Mesendoderm (in vitro differentiated cells): ENCODE measurements at regions not wholly inside any gene's neighbourhood (a gene's known extent, or its start where the extent isn't known, plus 50 kb on each side); places are given as distances from the start of the nearest gene placed in this dataset.

Experiments
- DNase-seq: peaks from one replicate; pipeline ENCODE4 v3.0.0; 2013
- H2AK5ac ChIP-seq: 2 replicates; pipeline ENCODE4 v1.6.1; 2013; ENCODE audit warnings: low read length, inconsistent platforms
- H2BK120ac ChIP-seq: 2 replicates; pipeline ENCODE4 v1.6.1; 2013; ENCODE audit warnings: low read depth, mild to moderate bottlenecking, low read length, moderate library complexity, mixed read lengths
- H2BK15ac ChIP-seq: replicated peaks from 2 replicates; pipeline ENCODE4 v1.6.1; 2013; ENCODE audit warnings: low read depth, mild to moderate bottlenecking, moderate library complexity
- H2BK5ac ChIP-seq: 2 replicates; pipeline ENCODE4 v1.6.1; 2013; ENCODE audit warnings: low read length, inconsistent platforms
- H3K18ac ChIP-seq: 2 replicates; pipeline ENCODE4 v1.6.1; 2013; ENCODE audit warnings: mild to moderate bottlenecking, low read length, mixed read lengths
- H3K23ac ChIP-seq: one replicate; pipeline ENCODE4 v1.6.1; 2013; ENCODE audit warnings: low read length
- H3K27ac ChIP-seq: 2 replicates; pipeline ENCODE4 v1.5.1; 2013; ENCODE audit warnings: low read depth, mild to moderate bottlenecking, inconsistent platforms, low read length, moderate library complexity
- H3K27me3 ChIP-seq: 2 replicates; pipeline ENCODE4 v1.6.1; 2013; ENCODE audit warnings: low read length, control low read depth, mild to moderate bottlenecking, inconsistent platforms; ENCODE audit not compliant: insufficient read depth, poor library complexity
- H3K36me3 ChIP-seq: 2 replicates; pipeline ENCODE4 v1.6.1; 2013; ENCODE audit warnings: low read length, inconsistent platforms; ENCODE audit not compliant: control insufficient read depth, insufficient read depth
- H3K4ac ChIP-seq: one replicate; pipeline ENCODE4 v1.6.1; 2013; ENCODE audit warnings: low read depth, mild to moderate bottlenecking, low read length, moderate library complexity
- H3K4me1 ChIP-seq: 2 replicates; pipeline ENCODE4 v1.6.1; 2013; ENCODE audit warnings: low read depth, low read length, inconsistent platforms; ENCODE audit not compliant: control insufficient read depth
- H3K4me2 ChIP-seq: 2 replicates; pipeline ENCODE4 v1.6.1; 2013; ENCODE audit warnings: low read length
- H3K4me3 ChIP-seq: 2 replicates; pipeline ENCODE4 v1.5.1; 2013; ENCODE audit warnings: mild to moderate bottlenecking, low read length
- H3K56ac ChIP-seq: one replicate; pipeline ENCODE4 v1.6.1; 2013; ENCODE audit warnings: low read length
- H3K79me1 ChIP-seq: 2 replicates; pipeline ENCODE4 v1.6.1; 2013; ENCODE audit warnings: low read length, inconsistent platforms
- H3K79me2 ChIP-seq: 2 replicates; pipeline ENCODE4 v1.6.1; 2013; ENCODE audit warnings: mild to moderate bottlenecking, low read length; ENCODE audit not compliant: control insufficient read depth, insufficient read depth
- H3K9ac ChIP-seq: 2 replicates; pipeline ENCODE4 v1.6.1; 2013; ENCODE audit warnings: low read length, inconsistent platforms
- H4K5ac ChIP-seq: one replicate; pipeline ENCODE4 v1.6.1; 2013; ENCODE audit warnings: low read length
- H4K8ac ChIP-seq: one replicate; pipeline ENCODE4 v1.6.1; 2013; ENCODE audit warnings: low read depth, mild to moderate bottlenecking, control low read depth, low read length, moderate library complexity
- WGBS: extraction: QIAGEN DNeasy Blood & Tissue Kit; methylation state at CpG from one replicate; pipeline ENCODE4 v1.1.7; 2013; ENCODE audit warnings: low lambda C conversion rate, missing lambda C conversion rate; ENCODE audit not compliant: insufficient coverage; ENCODE audit errors: extremely low coverage; 5-methylcytosine and 5-hydroxymethylcytosine counted together

DNA sequence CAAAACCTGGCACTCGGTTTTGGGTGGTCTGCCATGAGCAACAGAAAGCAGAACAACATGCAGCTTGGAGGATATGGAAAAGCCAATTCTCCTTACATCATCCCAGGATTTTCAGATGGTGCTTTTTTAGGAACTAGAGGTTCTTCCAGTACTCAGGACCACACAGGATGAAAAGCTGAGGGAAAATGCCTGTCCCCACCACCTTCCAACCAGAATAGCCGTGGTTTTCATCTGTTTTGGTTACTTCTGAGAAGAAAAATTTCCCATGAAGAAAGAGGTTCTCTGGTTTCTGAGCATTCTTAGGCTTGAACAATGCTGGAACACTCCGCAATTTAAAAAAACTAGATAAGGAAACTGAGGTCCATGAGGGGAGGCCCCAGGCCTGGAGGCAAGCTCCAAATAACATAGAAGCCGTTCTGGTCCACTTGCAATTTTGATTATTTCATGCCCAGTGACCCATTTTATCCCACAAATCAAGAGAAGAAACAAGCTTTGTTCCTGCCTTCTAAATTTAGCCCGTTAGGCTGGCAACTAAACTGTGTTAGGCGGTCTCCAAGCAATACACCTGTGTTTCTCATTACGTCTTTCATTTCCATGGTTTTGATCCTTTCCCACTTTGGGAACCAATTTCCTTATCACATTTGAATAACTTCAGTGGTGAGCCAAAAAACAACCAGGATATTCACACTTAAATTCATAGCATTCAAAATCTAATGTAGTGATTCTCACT is 79.2 kb upstream of the SPIN1 start:
- H3K79me2 ChIP-seq, result no peaks in the 10 kb centered on the region
- no peaks in the 10 kb centered on the region for H3K79me1 ChIP-seq
- H3K4ac ChIP-seq, result no peak overlapping the region
- H2AK5ac ChIP-seq, result no peak overlapping the region
- H3K4me2 ChIP-seq, result no peak overlapping the region
- DNase-seq, result no peak
- H2BK120ac ChIP-seq, result no peak overlapping the region
- H4K5ac ChIP-seq, result no peak overlapping the region
- H2BK15ac ChIP-seq, result no peak overlapping the region
- H2BK5ac ChIP-seq, result no peak overlapping the region
- H3K27ac ChIP-seq, result no peak overlapping the region
- no CpG with 5 or more reads among the region's 7 CpGs for whole genome bisulfite sequencing
- H3K18ac ChIP-seq, result no peak overlapping the region
- no peaks in the 10 kb centered on the region for H3K27me3 ChIP-seq
- no peak overlapping the region for H3K4me3 ChIP-seq
- H3K36me3 ChIP-seq, result no peaks in the 10 kb centered on the region
- no peak overlapping the region for H3K56ac ChIP-seq
- no peak overlapping the region for H4K8ac ChIP-seq
- no peak overlapping the region for H3K9ac ChIP-seq
- H3K4me1 ChIP-seq, result peaks cover 2% of the 10 kb centered on the region
- H3K23ac ChIP-seq, result no peak overlapping the region

DNA sequence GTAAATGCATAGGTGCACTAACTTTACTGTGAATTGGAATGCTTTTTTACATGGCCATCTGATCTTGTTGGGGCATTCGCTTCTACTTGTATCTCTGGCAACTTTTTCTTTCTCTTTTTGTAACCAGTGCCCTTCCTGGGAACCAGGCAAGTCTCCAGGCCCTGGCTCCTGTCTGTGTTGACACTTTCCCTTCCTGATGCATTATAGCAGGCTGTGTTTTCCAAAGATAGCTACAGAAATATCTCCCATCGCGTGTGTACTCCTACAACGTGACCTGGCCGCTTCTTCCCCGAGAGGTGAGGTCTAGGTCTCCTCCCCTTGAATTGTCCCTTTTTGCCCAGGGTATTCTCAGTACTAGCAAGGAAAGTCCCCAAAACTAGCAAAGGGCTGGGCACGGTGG is 81.1 kb upstream of the SPIN1 start:
- Histone ChIP-seq H3K4me2 (no peak overlapping the region), H3K79me2 (no peaks in the 10 kb centered on the region), H3K9ac (no peak overlapping the region), H4K8ac (no peak overlapping the region), H4K5ac (no peak overlapping the region), H3K27ac (no peak overlapping the region), H2AK5ac (no peak overlapping the region), H2BK15ac (no peak overlapping the region), H3K27me3 (no peaks in the 10 kb centered on the region), H3K36me3 (no peaks in the 10 kb centered on the region), H3K18ac (no peak overlapping the region), H3K4ac (no peak overlapping the region), H3K4me1 (no peaks in the 10 kb centered on the region), H3K79me1 (no peaks in the 10 kb centered on the region), H2BK5ac (no peak overlapping the region), H3K56ac (no peak overlapping the region), H3K23ac (no peak overlapping the region), H2BK120ac (no peak overlapping the region), H3K4me3 (no peak overlapping the region)
- DNase-seq, result no peak
- no CpG with 5 or more reads among the region's 7 CpGs for WGBS

DNA sequence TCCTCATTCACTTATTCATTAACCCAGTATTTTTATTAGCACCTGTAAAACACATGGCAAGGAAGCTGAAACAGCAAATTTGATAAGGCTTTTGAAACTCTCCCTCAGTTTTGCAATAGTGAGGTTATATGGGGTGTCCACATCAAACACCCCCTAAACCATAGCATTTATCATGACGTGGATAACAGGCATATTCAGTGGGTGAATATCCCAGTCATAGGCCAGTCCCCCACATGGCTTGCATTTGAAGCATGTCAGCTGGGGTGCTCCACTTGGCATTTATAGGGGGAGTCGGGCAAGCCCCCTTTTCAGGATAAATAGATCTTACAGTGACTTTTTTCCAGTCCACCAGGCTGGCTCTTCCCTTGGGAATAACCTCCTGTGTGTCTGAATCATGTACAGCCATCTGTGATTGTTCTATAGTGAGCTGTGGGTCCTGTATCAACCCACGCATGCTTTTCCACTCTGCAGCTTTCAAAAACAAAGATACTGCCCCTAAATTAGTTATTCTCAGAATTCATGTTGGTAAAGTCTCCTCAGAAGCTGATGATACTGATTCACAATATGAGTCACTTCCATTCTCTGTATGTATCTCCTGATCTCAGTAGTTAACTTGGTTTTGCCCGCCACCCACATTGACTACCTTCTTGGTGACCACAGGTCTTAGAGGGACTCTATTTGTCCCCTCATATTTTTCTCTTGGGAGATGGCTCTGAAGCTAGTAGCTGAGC is 84.4 kb upstream of the SPIN1 start:
- H3K23ac ChIP-seq, result no peak overlapping the region
- no peaks in the 10 kb centered on the region for H3K79me2 ChIP-seq
- no peak overlapping the region for H3K27ac ChIP-seq
- DNase-seq, result no peak
- no peaks in the 10 kb centered on the region for H3K27me3 ChIP-seq
- H3K4me2 ChIP-seq, result no peak overlapping the region
- WGBS, result no CpG with 5 or more reads among the region's 4 CpGs
- H3K18ac ChIP-seq, result no peak overlapping the region
- no peaks in the 10 kb centered on the region for H3K79me1 ChIP-seq
- no peak overlapping the region for H3K56ac ChIP-seq
- no peak overlapping the region for H2BK120ac ChIP-seq
- H4K8ac ChIP-seq, result no peak overlapping the region
- no peak overlapping the region for H3K9ac ChIP-seq
- H4K5ac ChIP-seq, result no peak overlapping the region
- no peaks in the 10 kb centered on the region for H3K4me1 ChIP-seq
- H3K4me3 ChIP-seq, result no peak overlapping the region
- H2BK15ac ChIP-seq, result no peak overlapping the region
- H2BK5ac ChIP-seq, result no peak overlapping the region
- H3K36me3 ChIP-seq, result no peaks in the 10 kb centered on the region
- no peak overlapping the region for H3K4ac ChIP-seq
- H2AK5ac ChIP-seq, result no peak overlapping the region

DNA sequence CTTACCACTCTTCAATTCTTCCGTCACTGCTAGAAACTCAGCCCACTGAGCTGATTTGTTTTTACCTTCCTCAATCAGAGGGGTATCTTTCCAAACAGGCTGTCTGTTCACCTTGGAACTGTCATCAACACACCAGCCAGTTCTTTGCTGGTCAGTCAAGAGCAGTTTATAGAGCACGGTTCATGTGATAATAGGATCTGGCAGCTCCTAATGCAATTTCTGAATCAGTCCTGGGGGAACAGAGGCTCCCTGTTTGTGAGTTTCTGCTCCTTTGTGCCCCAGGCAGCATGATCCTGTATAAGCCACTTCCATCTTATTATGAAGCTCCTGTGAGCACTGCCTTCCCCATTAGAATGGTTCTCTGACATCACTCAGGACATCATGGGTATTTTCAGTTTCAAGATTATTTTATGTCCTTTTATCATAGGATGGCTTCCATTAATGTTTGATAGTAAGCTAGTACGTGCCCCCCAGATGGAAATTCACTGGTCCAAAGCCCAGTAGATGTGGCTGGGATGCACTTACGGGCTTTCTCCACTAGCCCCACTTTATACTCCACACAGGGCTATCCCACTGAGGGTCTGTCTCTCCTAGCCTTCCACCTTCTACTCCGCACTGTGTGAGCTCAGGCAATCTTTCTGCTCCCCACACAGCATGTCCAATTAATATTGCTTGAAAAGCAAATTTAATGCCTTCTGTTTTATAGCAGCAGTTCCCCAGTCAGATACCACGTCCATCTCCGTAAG is 85.5 kb upstream of the SPIN1 start:
- Histone ChIP-seq H2AK5ac (no peak overlapping the region), H3K4me2 (no peak overlapping the region), H3K9ac (no peak overlapping the region), H2BK5ac (no peak overlapping the region), H2BK120ac (no peak overlapping the region), H3K79me1 (no peaks in the 10 kb centered on the region), H3K4me1 (no peaks in the 10 kb centered on the region), H3K18ac (no peak overlapping the region), H3K56ac (no peak overlapping the region), H3K27me3 (no peaks in the 10 kb centered on the region), H3K23ac (no peak overlapping the region), H2BK15ac (no peak overlapping the region), H3K36me3 (no peaks in the 10 kb centered on the region), H3K79me2 (no peaks in the 10 kb centered on the region), H3K4me3 (no peak overlapping the region), H4K8ac (no peak overlapping the region), H4K5ac (no peak overlapping the region), H3K4ac (no peak overlapping the region), H3K27ac (no peak overlapping the region)
- no CpG with 5 or more reads among the region's 7 CpGs for WGBS
- no peak for DNase-seq

DNA sequence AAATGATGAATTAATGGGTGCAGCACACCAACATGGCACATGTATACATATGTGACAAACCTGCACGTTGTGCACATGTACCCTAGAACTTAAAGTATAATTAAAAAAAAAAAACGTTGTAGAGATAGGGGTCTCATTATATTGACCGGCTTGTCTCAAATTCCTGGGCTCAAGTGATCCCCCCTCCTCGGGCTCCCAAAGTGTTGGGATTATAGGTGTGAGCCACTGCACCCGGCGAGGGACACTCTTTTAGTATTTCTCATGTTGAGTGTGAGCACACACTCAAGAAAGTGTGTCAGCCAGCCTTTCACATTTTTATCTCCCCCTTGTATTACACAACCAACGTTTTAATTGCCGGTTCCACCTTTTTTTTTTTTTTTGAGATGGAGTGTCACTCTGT is 87.7 kb upstream of the SPIN1 start:
- H3K56ac ChIP-seq, result no peak overlapping the region
- H3K23ac ChIP-seq, result no peak overlapping the region
- no peak overlapping the region for H3K27ac ChIP-seq
- no peak overlapping the region for H4K8ac ChIP-seq
- no peak overlapping the region for H3K9ac ChIP-seq
- WGBS, result no CpG with 5 or more reads among the region's 8 CpGs
- H2AK5ac ChIP-seq, result no peak overlapping the region
- no peak overlapping the region for H2BK5ac ChIP-seq
- no peak overlapping the region for H3K4ac ChIP-seq
- H3K27me3 ChIP-seq, result no peaks in the 10 kb centered on the region
- H3K4me2 ChIP-seq, result no peak overlapping the region
- no peaks in the 10 kb centered on the region for H3K79me2 ChIP-seq
- no peaks in the 10 kb centered on the region for H3K36me3 ChIP-seq
- no peak overlapping the region for H2BK120ac ChIP-seq
- no peak overlapping the region for H2BK15ac ChIP-seq
- H3K79me1 ChIP-seq, result no peaks in the 10 kb centered on the region
- H4K5ac ChIP-seq, result no peak overlapping the region
- no peaks in the 10 kb centered on the region for H3K4me1 ChIP-seq
- no peak overlapping the region for H3K18ac ChIP-seq
- no peak overlapping the region for H3K4me3 ChIP-seq
- no peak for DNase-seq
